ENCODE measurements at regions not wholly inside any gene's neighbourhood (a gene's known extent, or its start where the extent isn't known, plus 50 kb on each side); places are given as distances from the start of the nearest gene placed in this dataset.
"Not testable (repeated sequence)": the region's sequence is repeated elsewhere in the genome, so short reads cannot be mapped to it uniquely, and the experiment has no call there.

GRCh38 chr7:156006876-156007275 is 194.6 kb upstream of the SHH start:
- not testable (repeated sequence) for TF ChIP-seq CTCF (IDR thresholded peaks at IDR 0.05; ENCODE audit: poor library complexity); EZH2 (IDR thresholded peaks at IDR 0.05; ENCODE audit: borderline replicate concordance)

Measured in hepatocyte (in vitro differentiated cells).